ENCODE measurements at regions not wholly inside any gene's neighbourhood (a gene's known extent, or its start where the extent isn't known, plus 50 kb on each side); places are given as distances from the start of the nearest gene placed in this dataset.

DNA sequence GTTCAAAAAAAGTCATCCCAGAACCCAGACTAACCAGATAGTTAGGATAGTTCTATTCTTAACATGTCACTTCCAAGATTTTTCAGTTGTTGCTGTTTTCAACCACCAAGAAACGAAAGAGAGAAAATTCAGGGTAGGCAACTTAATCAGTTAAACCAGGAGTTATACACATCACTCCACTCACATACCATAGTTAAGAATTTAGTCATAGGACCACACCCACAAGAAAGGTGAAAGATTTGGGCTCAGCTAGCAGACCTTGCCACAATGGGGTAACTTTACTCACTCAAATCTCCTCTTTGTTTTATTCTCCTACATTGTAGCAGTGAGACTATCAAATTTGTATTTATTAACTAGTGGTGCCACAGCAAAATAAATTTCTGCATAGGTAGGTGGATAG lies 473.6 kb downstream of the NUP35 start:
- TF ChIP-seq, protein P1, sequence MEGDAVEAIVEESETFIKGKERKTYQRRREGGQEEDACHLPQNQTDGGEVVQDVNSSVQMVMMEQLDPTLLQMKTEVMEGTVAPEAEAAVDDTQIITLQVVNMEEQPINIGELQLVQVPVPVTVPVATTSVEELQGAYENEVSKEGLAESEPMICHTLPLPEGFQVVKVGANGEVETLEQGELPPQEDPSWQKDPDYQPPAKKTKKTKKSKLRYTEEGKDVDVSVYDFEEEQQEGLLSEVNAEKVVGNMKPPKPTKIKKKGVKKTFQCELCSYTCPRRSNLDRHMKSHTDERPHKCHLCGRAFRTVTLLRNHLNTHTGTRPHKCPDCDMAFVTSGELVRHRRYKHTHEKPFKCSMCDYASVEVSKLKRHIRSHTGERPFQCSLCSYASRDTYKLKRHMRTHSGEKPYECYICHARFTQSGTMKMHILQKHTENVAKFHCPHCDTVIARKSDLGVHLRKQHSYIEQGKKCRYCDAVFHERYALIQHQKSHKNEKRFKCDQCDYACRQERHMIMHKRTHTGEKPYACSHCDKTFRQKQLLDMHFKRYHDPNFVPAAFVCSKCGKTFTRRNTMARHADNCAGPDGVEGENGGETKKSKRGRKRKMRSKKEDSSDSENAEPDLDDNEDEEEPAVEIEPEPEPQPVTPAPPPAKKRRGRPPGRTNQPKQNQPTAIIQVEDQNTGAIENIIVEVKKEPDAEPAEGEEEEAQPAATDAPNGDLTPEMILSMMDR (IDR thresholded peaks at IDR 0.05; ENCODE audit: low read length) = no peak
- TF ChIP-seq EZH2 (IDR thresholded peaks at IDR 0.05; ENCODE audit: borderline replicate concordance, low read length) = no peak

Data from OCI-LY1 (cell line).